B cell (primary cell): ENCODE measurements at regions not wholly inside any gene's neighbourhood (a gene's known extent, or its start where the extent isn't known, plus 50 kb on each side); places are given as distances from the start of the nearest gene placed in this dataset.

Source experiments
- ATAC-seq: fragments of 200-7000 bp; cut with Tn5 transposase; one replicate; pipeline ENCODE4 v1.10.0; 2021; ENCODE audit warnings: low read depth, mild to moderate bottlenecking, moderate number of reproducible peaks, moderate library complexity
- CTCF ChIA-PET: fragments of 350-600 bp; sonication (Branson Sonifier 250); formaldehyde crosslinking; loops from one replicate; lab custom pipeline; 2021; ENCODE audit warnings: antibody characterized with exemption, inconsistent platforms; lab: Charles Lee
- POLR2A ChIA-PET: fragments of 350-600 bp; sonication (Branson Sonifier 250); formaldehyde crosslinking; loops from one replicate; lab custom pipeline; 2021; ENCODE audit warnings: antibody characterized with exemption; lab: Charles Lee
- DNase-seq: peaks from one replicate; pipeline ENCODE4 v3.0.0; 2013
- H2AFZ ChIP-seq: 2 replicates; pipeline ENCODE4 v1.6.1; 2012; ENCODE audit warnings: mild to moderate bottlenecking, low read depth, low read length; ENCODE audit not compliant: insufficient read depth, poor library complexity, severe bottlenecking
- H3K27ac ChIP-seq, 2 donors: 1 replicate in 1 of 2; 2 replicates in 1 of 2; pipeline ENCODE4 v1.5.1; 2012 to 2013; ENCODE audit warnings: low read length in 2 of 2, mild to moderate bottlenecking in 2 of 2, moderate library complexity in 1 of 2
- H3K27me3 ChIP-seq, 4 experiments: fragments of 200-600 bp in 1 of 4; sonication (generic) in 1 of 4; replicated peaks in 1 of 4; 1 replicate in 2 of 4; 2 replicates in 2 of 4; pipeline versions ENCODE4 v1.6.1 to v1.7.0; 2013 to 2016; ENCODE audit warnings: low read length in 3 of 4, mild to moderate bottlenecking in 2 of 4, mixed read lengths in 1 of 4, moderate library complexity in 1 of 4; ENCODE audit not compliant: insufficient read depth in 4 of 4, control insufficient read depth in 3 of 4; ENCODE audit errors: control extremely low read depth in 1 of 4
- H3K36me3 ChIP-seq, 2 experiments: replicated peaks in 1 of 2; 1 replicate in 1 of 2; 2 replicates in 1 of 2; pipeline versions ENCODE4 v1.6.1 to v1.7.1; 2013; ENCODE audit warnings: low read length in 1 of 2; ENCODE audit not compliant: insufficient read depth in 2 of 2, control insufficient read depth in 1 of 2; ENCODE audit errors: control extremely low read depth in 1 of 2, extremely low read depth in 1 of 2
- H3K4me1 ChIP-seq, 2 donors: fragments of 200-600 bp in 1 of 2; sonication (generic) in 1 of 2; 1 replicate in 1 of 2; 2 replicates in 1 of 2; pipeline versions ENCODE4 v1.5.1 to v1.6.1; 2013 to 2017; ENCODE audit warnings: low read length in 2 of 2; ENCODE audit not compliant: control insufficient read depth in 2 of 2, insufficient read depth in 2 of 2
- H3K4me2 ChIP-seq: replicated peaks from 2 replicates; pipeline ENCODE3; 2012; ENCODE audit warnings: mild to moderate bottlenecking, low read depth, low read length; ENCODE audit not compliant: poor library complexity, severe bottlenecking
- H3K4me3 ChIP-seq, 5 experiments: fragments of 200-600 bp in 1 of 5; sonication (generic) in 1 of 5; 1 replicate in 3 of 5; 2 replicates in 2 of 5; pipeline versions ENCODE4 v1.5.1 to v1.7.0; 2011 to 2016; ENCODE audit warnings: low read length in 4 of 5, mild to moderate bottlenecking in 4 of 5, low read depth in 2 of 5, control low read depth in 1 of 5, moderate library complexity in 1 of 5; ENCODE audit not compliant: insufficient read depth in 1 of 5; ENCODE audit errors: control extremely low read depth in 1 of 5, extremely low read depth in 1 of 5
- H3K79me2 ChIP-seq: fragments of 200-600 bp; sonication (generic); one replicate; pipeline ENCODE4 v1.6.0; 2016; ENCODE audit warnings: low read length; ENCODE audit not compliant: control insufficient read depth, insufficient read depth
- H3K9ac ChIP-seq: fragments of 200-600 bp; sonication (generic); 2 replicates; pipeline ENCODE4 v1.6.1; 2017; ENCODE audit warnings: mild to moderate bottlenecking, low read length, moderate library complexity
- H3K9me3 ChIP-seq, 3 donors: one replicate each; pipeline versions ENCODE4 v1.6.1 to v1.7.1; 2013; ENCODE audit warnings: low read length in 2 of 3; ENCODE audit not compliant: control insufficient read depth in 2 of 3, insufficient read depth in 1 of 3; ENCODE audit errors: control extremely low read depth in 1 of 3
- H4K20me1 ChIP-seq: 2 replicates; pipeline ENCODE4 v1.6.0; 2012; ENCODE audit warnings: mild to moderate bottlenecking, low read length; ENCODE audit not compliant: insufficient read depth, control insufficient read depth, poor library complexity, severe bottlenecking
- H3K27ac Mint-ChIP-seq: one replicate; pipeline ENCODE4 v1.8.0; 2021; ENCODE audit warnings: mixed read lengths
- H3K27me3 Mint-ChIP-seq: one replicate; pipeline ENCODE4 v1.8.0; 2021; ENCODE audit warnings: mixed read lengths
- H3K4me1 Mint-ChIP-seq: one replicate; pipeline ENCODE4 v1.8.0; 2021; ENCODE audit warnings: mixed read lengths
- H3K4me3 Mint-ChIP-seq: one replicate; pipeline ENCODE4 v1.8.0; 2021; ENCODE audit warnings: mixed read lengths
- H3K9me3 Mint-ChIP-seq: one replicate; pipeline ENCODE4 v1.8.0; 2022; ENCODE audit warnings: mixed read lengths; ENCODE audit not compliant: insufficient read depth
- EZH2 ChIP-seq: IDR thresholded peaks from 2 replicates; pipeline ENCODE4 v1.6.1; 2012; ENCODE audit warnings: borderline replicate concordance, low read depth, mild to moderate bottlenecking, moderate library complexity, low read length; ENCODE audit not compliant: insufficient read depth, poor library complexity, severe bottlenecking
- WGBS: methylation state at CpG from one replicate; pipeline ENCODE4 v1.1.5; 2013; ENCODE audit warnings: missing lambda C conversion rate; ENCODE audit not compliant: insufficient coverage; 5-methylcytosine and 5-hydroxymethylcytosine counted together
- intact Hi-C: fragments of 100-400 bp; cut with micrococcal nuclease; formaldehyde crosslinking; loops from one replicate; pipeline ENCODE4 v1.10.0; 2022
- TF ChIP-seq, protein P1 (sequence below): fragments of 200-600 bp; IDR thresholded peaks from one replicate; pipeline ENCODE4 v1.8.0; 2022; ENCODE audit warnings: antibody characterized with exemption, mild to moderate bottlenecking

DNA sequence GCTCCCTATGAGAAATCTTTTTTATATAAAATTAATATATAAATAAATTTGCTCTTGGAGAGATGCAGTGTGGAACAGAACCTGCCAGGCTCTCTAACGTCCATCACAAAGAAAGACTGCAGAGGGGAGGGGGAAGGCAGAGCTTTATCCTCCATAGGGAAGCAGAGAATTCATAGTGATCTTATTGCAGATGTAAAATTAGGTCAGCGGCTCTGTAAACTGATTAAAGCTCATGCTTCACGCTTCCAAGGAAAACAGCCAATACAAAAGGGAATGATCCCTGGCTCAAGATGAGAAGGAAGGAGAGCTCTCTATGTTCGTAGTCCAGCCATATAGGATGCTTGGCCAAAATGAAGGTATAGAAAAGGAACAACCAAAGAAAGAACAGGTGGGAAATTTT lies 532.3 kb upstream of the PSMD7 start:
- Histone ChIP-seq H3K4me1 (no peaks in the 10 kb centered on the region), H4K20me1 (no peaks in the 10 kb centered on the region), H3K27ac (no peak overlapping the region), H3K79me2 (no peaks in the 10 kb centered on the region), H3K27me3 (no peaks in the 10 kb centered on the region), H3K4me2 (no peak overlapping the region), H3K36me3 (no peaks in the 10 kb centered on the region), H3K9me3 (no peaks in the 10 kb centered on the region), H3K4me3 (no peak overlapping the region), H2AFZ (no peak overlapping the region), H3K9ac (no peak overlapping the region)
- H3K27me3 Mint-ChIP-seq = no peaks in the 10 kb centered on the region
- WGBS = 75% methylated on average over 3 of the region's 4 CpGs
- no peak overlapping the region for H3K27ac Mint-ChIP-seq
- TF ChIP-seq, protein P1, sequence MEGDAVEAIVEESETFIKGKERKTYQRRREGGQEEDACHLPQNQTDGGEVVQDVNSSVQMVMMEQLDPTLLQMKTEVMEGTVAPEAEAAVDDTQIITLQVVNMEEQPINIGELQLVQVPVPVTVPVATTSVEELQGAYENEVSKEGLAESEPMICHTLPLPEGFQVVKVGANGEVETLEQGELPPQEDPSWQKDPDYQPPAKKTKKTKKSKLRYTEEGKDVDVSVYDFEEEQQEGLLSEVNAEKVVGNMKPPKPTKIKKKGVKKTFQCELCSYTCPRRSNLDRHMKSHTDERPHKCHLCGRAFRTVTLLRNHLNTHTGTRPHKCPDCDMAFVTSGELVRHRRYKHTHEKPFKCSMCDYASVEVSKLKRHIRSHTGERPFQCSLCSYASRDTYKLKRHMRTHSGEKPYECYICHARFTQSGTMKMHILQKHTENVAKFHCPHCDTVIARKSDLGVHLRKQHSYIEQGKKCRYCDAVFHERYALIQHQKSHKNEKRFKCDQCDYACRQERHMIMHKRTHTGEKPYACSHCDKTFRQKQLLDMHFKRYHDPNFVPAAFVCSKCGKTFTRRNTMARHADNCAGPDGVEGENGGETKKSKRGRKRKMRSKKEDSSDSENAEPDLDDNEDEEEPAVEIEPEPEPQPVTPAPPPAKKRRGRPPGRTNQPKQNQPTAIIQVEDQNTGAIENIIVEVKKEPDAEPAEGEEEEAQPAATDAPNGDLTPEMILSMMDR = no peak
- TF ChIP-seq EZH2 = no peak
- H3K4me3 Mint-ChIP-seq = no peak overlapping the region
- DNase-seq (no peak), ATAC-seq (no peak)
- no peaks in the 10 kb centered on the region for H3K4me1 Mint-ChIP-seq
- POLR2A ChIA-PET = no interaction called here
- intact Hi-C loops = no loop called here
- peaks cover 5% of the 10 kb centered on the region for H3K9me3 Mint-ChIP-seq
- CTCF ChIA-PET = no interaction called here

DNA sequence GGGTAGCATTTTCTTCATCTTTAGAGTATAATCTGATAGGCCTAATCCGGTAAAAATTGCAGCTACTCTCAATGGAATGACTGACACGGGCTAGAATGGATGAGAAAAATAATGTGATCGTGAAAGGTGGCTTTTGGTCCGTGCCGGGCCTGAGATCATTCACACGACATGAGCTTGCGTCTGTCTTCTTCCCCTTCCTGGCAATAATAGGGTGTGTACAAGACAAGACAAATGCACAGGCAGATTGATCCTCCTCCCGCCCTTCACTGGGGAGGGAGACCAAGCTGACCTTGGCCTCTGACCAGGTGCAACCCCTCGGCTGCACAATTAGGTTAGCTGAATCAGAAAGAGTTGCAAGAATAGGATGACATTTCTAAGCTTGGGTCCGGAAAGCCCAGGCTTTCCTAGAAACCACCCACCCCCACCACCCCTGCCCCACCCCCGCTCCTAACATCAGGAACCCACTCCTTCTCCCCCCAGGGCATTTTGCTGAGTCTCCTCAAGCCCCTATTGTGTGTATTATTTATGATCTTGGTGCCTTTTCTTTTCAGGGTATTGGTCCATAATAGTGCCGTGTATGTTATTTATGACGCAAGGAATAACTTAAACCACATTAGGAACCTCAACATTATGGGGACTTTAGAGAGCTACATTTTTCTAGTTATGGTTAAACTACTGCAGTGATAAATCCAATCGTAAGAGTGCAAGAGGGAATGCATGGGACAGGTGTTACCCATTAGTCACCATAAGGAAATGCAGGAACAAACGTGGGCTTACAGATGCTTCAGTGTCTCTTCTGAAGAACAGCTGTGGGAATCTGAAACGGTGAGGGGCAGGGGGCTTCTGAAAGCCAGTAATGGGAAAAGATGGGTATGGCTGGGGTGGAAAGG lies 540.1 kb upstream of the PSMD7 start:
- Histone ChIP-seq H3K4me3 (no peak overlapping the region), H3K9me3 (no peaks in the 10 kb centered on the region), H3K27ac (no peak overlapping the region), H3K36me3 (no peaks in the 10 kb centered on the region), H3K4me2 (no peak overlapping the region), H4K20me1 (no peaks in the 10 kb centered on the region), H3K4me1 (no peaks in the 10 kb centered on the region), H3K27me3 (no peaks in the 10 kb centered on the region), H3K79me2 (no peaks in the 10 kb centered on the region), H2AFZ (no peak overlapping the region), H3K9ac (no peak overlapping the region)
- ATAC-seq = no peak
- no peak overlapping the region for H3K4me3 Mint-ChIP-seq
- H3K27ac Mint-ChIP-seq = no peak overlapping the region
- H3K9me3 Mint-ChIP-seq = peaks cover 11% of the 10 kb centered on the region
- no peak for DNase-seq
- 81% methylated on average over 10 of the region's 16 CpGs for WGBS
- CTCF ChIA-PET = no interaction called here
- TF ChIP-seq EZH2 = no peak
- TF ChIP-seq, protein P1 = no peak
- POLR2A ChIA-PET = no interaction called here
- H3K4me1 Mint-ChIP-seq = no peaks in the 10 kb centered on the region
- intact Hi-C loops = no loop called here
- no peaks in the 10 kb centered on the region for H3K27me3 Mint-ChIP-seq
